GM23248 (cell line): ENCODE measurements at regions not wholly inside any gene's neighbourhood (a gene's known extent, or its start where the extent isn't known, plus 50 kb on each side); places are given as distances from the start of the nearest gene placed in this dataset.
"Not testable (repeated sequence)": the region's sequence is repeated elsewhere in the genome, so short reads cannot be mapped to it uniquely, and the experiment has no call there.

Source experiments
- DNase-seq: peaks from one replicate; pipeline ENCODE4 v3.0.0-alpha.2; 2015
- H2AFZ ChIP-seq: fragments of 200-600 bp; sonication (generic); 2 replicates; pipeline ENCODE4 v1.6.1; 2016; ENCODE audit warnings: antibody characterized with exemption
- H3F3A ChIP-seq: fragments of 200-600 bp; sonication (generic); 2 replicates; pipeline ENCODE4 v1.6.1; 2016; ENCODE audit warnings: mild to moderate bottlenecking, antibody characterized with exemption, mixed run types; ENCODE audit not compliant: insufficient read depth
- H3K27ac ChIP-seq: fragments of 200-600 bp; sonication (generic); 2 replicates; pipeline ENCODE4 v1.5.1; 2016; ENCODE audit warnings: mild to moderate bottlenecking
- H3K27me3 ChIP-seq: fragments of 200-600 bp; sonication (generic); replicated peaks from 2 replicates; pipeline ENCODE4 v1.6.1; 2016; ENCODE audit warnings: mild to moderate bottlenecking; ENCODE audit not compliant: insufficient read depth
- H3K36me3 ChIP-seq: fragments of 200-600 bp; sonication (generic); 2 replicates; pipeline ENCODE4 v1.6.1; 2016; ENCODE audit warnings: low read depth, mild to moderate bottlenecking
- H3K4me1 ChIP-seq: fragments of 200-600 bp; sonication (generic); 2 replicates; pipeline ENCODE4 v1.6.1; 2016; ENCODE audit warnings: mild to moderate bottlenecking; ENCODE audit not compliant: insufficient read depth
- H3K4me2 ChIP-seq: fragments of 200-600 bp; sonication (generic); one replicate; pipeline ENCODE4 v1.6.1; 2016; ENCODE audit warnings: mild to moderate bottlenecking; ENCODE audit not compliant: unreplicated experiment
- H3K4me3 ChIP-seq: fragments of 200-600 bp; sonication (generic); 2 replicates; pipeline ENCODE4 v1.5.1; 2016; ENCODE audit warnings: mild to moderate bottlenecking
- H3K79me2 ChIP-seq: fragments of 200-600 bp; sonication (generic); 2 replicates; pipeline ENCODE4 v1.6.1; 2016; ENCODE audit warnings: mild to moderate bottlenecking; ENCODE audit not compliant: insufficient read depth
- H3K9ac ChIP-seq: fragments of 200-600 bp; sonication (generic); 2 replicates; pipeline ENCODE4 v1.6.1; 2016; ENCODE audit warnings: mild to moderate bottlenecking
- H3K9me2 ChIP-seq: fragments of 200-600 bp; sonication (generic); 2 replicates; pipeline ENCODE4 v1.6.1; 2016; ENCODE audit warnings: mixed run types, mild to moderate bottlenecking, moderate library complexity; ENCODE audit not compliant: insufficient read depth
- H3K9me3 ChIP-seq: fragments of 200-600 bp; sonication (generic); one replicate; pipeline ENCODE4 v1.6.1; 2017; ENCODE audit warnings: low read depth
- H4K20me1 ChIP-seq: fragments of 200-600 bp; sonication (generic); 2 replicates; pipeline ENCODE4 v1.6.0; 2016; ENCODE audit not compliant: insufficient read depth
- EZH2 ChIP-seq: fragments of 200-600 bp; sonication (generic); IDR thresholded peaks from 2 replicates; pipeline ENCODE4 v1.6.1; 2018; ENCODE audit warnings: antibody characterized with exemption, mild to moderate bottlenecking; ENCODE audit not compliant: insufficient read depth, poor library complexity, severe bottlenecking
- EZH2phosphoT487 ChIP-seq: fragments of 200-600 bp; sonication (generic); IDR thresholded peaks from 2 replicates; pipeline ENCODE4 v1.6.1; 2018; ENCODE audit warnings: antibody characterized with exemption, moderate library complexity, mild to moderate bottlenecking, low read depth; ENCODE audit not compliant: insufficient read depth
- WGBS, 2 experiments: methylation state at CpG; one replicate each; pipeline ENCODE4 v1.1.6; 2015 to 2017; ENCODE audit warnings: low lambda C conversion rate in 2 of 2, low coverage in 1 of 2; ENCODE audit errors: missing lambda C conversion rate in 2 of 2; 5-methylcytosine and 5-hydroxymethylcytosine counted together
- in situ Hi-C: fragments of 300-500 bp; cut with MboI; formaldehyde crosslinking; loops from 2 replicates; pipeline ENCODE4 v1.15.0; 2020

DNA sequence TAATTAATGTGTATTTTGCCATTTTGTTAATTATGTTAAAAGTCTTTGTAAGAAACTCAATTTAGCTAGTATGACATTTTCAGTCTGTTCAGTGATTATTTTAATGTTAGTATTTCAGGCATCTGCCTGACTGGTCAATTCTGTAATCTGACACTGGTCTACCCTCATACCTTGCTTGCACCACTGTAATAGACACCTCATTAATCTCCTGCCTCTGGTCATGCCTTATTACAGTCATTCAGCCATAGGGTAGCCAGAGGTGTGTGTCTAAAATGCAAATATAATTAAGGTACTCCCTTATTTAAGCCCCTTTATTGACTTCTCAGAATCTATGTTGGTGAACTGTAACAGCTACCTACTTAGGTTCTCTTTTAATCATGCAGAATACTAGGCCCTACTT, 861.1 kb upstream of the IGFBP7 start:
- no peaks in the 10 kb centered on the region for H3K9me2 ChIP-seq
- TF ChIP-seq EZH2 (no peak), EZH2phosphoT487 (no peak)

DNA sequence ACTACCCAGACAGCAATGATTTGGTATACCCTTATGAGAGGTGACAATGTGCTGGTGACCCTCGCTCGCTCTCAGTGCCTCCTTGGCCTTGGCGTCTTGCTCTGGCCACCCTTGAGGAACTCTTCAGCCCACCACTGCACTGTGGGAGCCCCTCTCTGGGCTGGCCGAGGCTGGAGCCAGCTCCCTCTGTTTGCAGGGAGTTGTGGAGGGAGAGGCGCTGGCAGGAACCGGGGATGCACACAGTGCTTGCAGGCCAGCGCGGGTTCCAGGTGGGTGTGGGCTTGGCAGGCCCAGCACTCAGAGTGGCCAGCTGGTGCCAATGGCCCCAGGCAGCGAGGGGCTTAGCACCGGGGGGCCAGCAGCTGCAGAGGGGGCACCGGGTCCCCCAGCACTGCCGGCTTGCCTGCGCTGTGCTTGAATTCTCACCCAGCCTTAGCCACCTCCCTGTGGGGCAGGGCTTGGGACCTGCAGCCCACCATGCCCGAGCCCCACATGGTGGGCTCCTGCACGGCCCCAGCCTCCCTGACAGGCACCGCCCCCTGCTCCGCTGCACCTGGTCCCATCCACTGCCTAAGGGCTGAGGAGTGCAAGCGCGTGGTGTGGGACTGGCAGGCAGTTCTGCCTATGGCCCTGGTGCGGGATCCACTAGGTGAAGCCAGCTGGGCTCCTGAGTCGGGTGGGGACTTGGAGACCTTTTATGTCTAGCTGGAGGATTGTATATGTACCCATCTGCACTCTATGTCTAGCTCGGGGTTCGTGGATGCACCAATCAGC, 857.0 kb upstream of the IGFBP7 start:
- 43 to 49% methylated on average over 18 to 19 of the region's 23 CpGs for WGBS, 2 experiments

More for the DNA sequence above, 861.1 kb upstream of the IGFBP7 start:
- Histone ChIP-seq H3K79me2 (no peaks in the 10 kb centered on the region), H3K4me2 (no peak overlapping the region), H3K4me1 (no peaks in the 10 kb centered on the region), H2AFZ (no peak overlapping the region), H3F3A (no peaks in the 10 kb centered on the region), H3K9me3 (no peaks in the 10 kb centered on the region), H4K20me1 (no peaks in the 10 kb centered on the region), H3K27me3 (no peaks in the 10 kb centered on the region), H3K4me3 (no peak overlapping the region), H3K27ac (no peak overlapping the region), H3K9ac (no peak overlapping the region), H3K36me3 (no peaks in the 10 kb centered on the region)
- no peak for DNase-seq
- in situ Hi-C loops = no loop called here

DNA sequence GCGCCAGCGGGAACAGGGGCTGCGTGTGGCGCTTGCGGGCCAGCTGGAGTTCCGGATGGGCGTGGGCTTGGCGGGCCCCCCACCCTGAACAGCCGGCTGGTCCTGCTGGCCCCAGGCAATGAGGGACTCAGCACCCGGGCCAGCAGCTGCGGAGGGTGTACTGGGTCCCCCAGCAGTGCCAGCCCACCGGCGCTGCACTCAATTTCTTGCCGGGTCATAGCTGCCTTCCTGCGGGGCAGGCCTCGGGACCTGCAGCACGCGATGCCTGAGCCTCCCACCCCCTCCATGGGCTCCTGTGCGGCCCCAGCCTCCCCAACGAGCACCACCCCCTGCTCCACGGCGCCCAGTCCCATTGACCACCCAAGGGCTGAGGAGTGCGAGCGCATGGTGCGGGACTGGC, 855.2 kb upstream of the IGFBP7 start:
- H3K4me3 ChIP-seq, H4K20me1 ChIP-seq, H2AFZ ChIP-seq, H3K27ac ChIP-seq, DNase-seq, H3K9ac ChIP-seq, H3K79me2 ChIP-seq, H3K27me3 ChIP-seq, H3K4me1 ChIP-seq, H3F3A ChIP-seq, H3K9me2 ChIP-seq, H3K9me3 ChIP-seq, H3K4me2 ChIP-seq, H3K36me3 ChIP-seq, in situ Hi-C loops: not testable (repeated sequence)
- WGBS, 2 experiments = 56 to 65% methylated on average over 13 to 14 of the region's 25 CpGs

More for the DNA sequence above, 857.0 kb upstream of the IGFBP7 start:
- no peaks in the 10 kb centered on the region for H3K9me2 ChIP-seq
- no peak overlapping the region for H2AFZ ChIP-seq
- no peaks in the 10 kb centered on the region for H3F3A ChIP-seq
- no peak overlapping the region for H3K9ac ChIP-seq
- H4K20me1 ChIP-seq = no peaks in the 10 kb centered on the region
- no peaks in the 10 kb centered on the region for H3K79me2 ChIP-seq
- H3K4me2 ChIP-seq = no peak overlapping the region
- DNase-seq = no peak
- no peak for TF ChIP-seq EZH2
- no peak for TF ChIP-seq EZH2phosphoT487
- H3K36me3 ChIP-seq = no peaks in the 10 kb centered on the region
- H3K4me1 ChIP-seq = no peaks in the 10 kb centered on the region
- in situ Hi-C loops = no loop called here
- no peak overlapping the region for H3K4me3 ChIP-seq
- no peak overlapping the region for H3K27ac ChIP-seq
- H3K27me3 ChIP-seq = no peaks in the 10 kb centered on the region
- no peaks in the 10 kb centered on the region for H3K9me3 ChIP-seq

DNA sequence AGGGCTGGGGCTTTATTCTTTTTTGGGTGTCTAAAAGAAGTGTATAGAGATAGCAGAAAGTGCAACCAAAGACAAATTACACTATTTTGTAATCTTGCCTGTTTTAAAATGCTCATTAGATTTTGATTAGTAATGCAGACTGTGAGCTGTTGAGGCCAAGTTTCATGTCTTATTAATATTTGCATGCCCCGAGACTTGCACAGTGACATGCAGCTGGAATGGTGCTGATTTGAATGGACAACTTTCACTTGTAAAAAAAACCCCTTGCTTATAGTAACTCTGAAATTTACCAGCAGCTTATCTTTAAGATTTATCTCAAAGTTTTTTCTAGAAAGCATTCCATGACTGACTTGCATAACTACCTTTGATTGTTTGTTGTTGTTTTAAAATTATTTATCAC, 835.1 kb upstream of the IGFBP7 start:
- WGBS, 2 experiments = 0 to 7% methylated on average over 1 of the region's 1 CpG

DNA sequence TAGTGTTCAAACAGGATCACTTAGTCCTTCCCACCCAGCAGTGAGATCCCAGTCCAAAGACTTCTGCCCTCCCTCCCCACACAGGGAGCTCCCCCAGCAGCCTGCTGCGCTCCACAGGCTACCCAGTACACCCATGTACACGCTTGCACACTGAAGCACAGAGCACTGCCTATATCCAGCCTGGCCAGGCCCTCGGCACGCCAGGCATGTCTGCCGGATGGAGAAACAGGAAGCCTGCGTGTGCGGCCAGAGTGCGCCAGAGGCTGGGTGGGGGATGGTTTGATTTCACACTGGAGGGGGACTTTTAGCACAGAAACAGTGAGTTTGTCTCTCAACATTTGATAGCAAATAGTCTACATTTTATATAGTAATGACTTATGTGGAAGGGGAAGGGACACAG, 833.5 kb upstream of the IGFBP7 start:
- TF ChIP-seq EZH2 (no peak), EZH2phosphoT487 (no peak)
- Histone ChIP-seq H3K36me3 (no peaks in the 10 kb centered on the region), H3K27me3 (no peaks in the 10 kb centered on the region), H4K20me1 (no peaks in the 10 kb centered on the region), H3K9me2 (no peaks in the 10 kb centered on the region), H3F3A (no peaks in the 10 kb centered on the region), H3K4me3 (no peak overlapping the region), H3K9ac (no peak overlapping the region), H3K79me2 (no peaks in the 10 kb centered on the region), H3K4me2 (no peak overlapping the region), H2AFZ (no peak overlapping the region), H3K27ac (no peak overlapping the region), H3K4me1 (no peaks in the 10 kb centered on the region), H3K9me3 (no peaks in the 10 kb centered on the region)
- in situ Hi-C loops = no loop called here
- 46 to 55% methylated on average over 8 of the region's 8 CpGs for WGBS, 2 experiments
- no peak for DNase-seq

More for the DNA sequence above, 835.1 kb upstream of the IGFBP7 start:
- H3K79me2 ChIP-seq = no peaks in the 10 kb centered on the region
- H3F3A ChIP-seq = no peaks in the 10 kb centered on the region
- no peak overlapping the region for H3K27ac ChIP-seq
- H4K20me1 ChIP-seq = no peaks in the 10 kb centered on the region
- no peak overlapping the region for H3K4me2 ChIP-seq
- H3K27me3 ChIP-seq = no peaks in the 10 kb centered on the region
- no peaks in the 10 kb centered on the region for H3K4me1 ChIP-seq
- no peak overlapping the region for H2AFZ ChIP-seq
- H3K9me2 ChIP-seq = no peaks in the 10 kb centered on the region
- H3K9ac ChIP-seq = no peak overlapping the region
- no peak overlapping the region for H3K4me3 ChIP-seq
- no peak for DNase-seq
- in situ Hi-C loops = no loop called here
- no peaks in the 10 kb centered on the region for H3K36me3 ChIP-seq
- no peak for TF ChIP-seq EZH2
- no peak for TF ChIP-seq EZH2phosphoT487
- H3K9me3 ChIP-seq = no peaks in the 10 kb centered on the region

DNA sequence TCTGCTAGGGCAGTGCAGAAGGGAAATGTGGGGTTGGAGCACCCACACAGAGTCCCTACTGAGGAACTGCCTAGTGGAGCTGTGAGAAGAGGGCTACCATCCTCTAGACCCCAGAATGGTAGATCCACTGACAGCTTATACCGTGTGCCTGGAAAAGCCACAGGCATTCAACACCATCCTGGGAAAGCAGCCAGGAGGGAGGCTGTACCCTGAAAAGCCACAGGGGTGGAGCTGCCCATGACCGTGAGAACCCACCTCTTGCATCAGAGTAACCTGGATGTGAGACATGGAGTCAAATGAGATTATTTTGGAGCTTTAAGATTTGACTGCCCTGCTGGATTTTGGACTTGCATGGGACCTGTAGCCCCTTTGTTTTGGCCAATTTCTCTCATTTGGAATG, 827.1 kb upstream of the IGFBP7 start:
- H3K9me3 ChIP-seq, H3K79me2 ChIP-seq, DNase-seq, H3K36me3 ChIP-seq, H3K9ac ChIP-seq, H3K4me1 ChIP-seq, H3K27me3 ChIP-seq, H3K9me2 ChIP-seq, H3K27ac ChIP-seq, H3F3A ChIP-seq, H3K4me3 ChIP-seq, H4K20me1 ChIP-seq, H3K4me2 ChIP-seq, in situ Hi-C loops, H2AFZ ChIP-seq: not testable (repeated sequence)
- WGBS, 2 experiments = 15 to 19% methylated on average over 2 of the region's 2 CpGs
